ENCODE measurements at regions not wholly inside any gene's neighbourhood (a gene's known extent, or its start where the extent isn't known, plus 50 kb on each side); places are given as distances from the start of the nearest gene placed in this dataset.

GRCh38 chr7:73974101-73974947 lies 53.6 kb upstream of the ELN start:
- Mint-ChIP-seq H3K4me1 (peaks cover 5% of the 10 kb centered on the region), H3K4me3 (no peak overlapping the region), H3K27me3 (ENCODE audit: low read depth) (no peaks in the 10 kb centered on the region), H3K36me3 (ENCODE audit: low read depth) (no peaks in the 10 kb centered on the region), H3K9me3 (no peaks in the 10 kb centered on the region), H3K27ac (ENCODE audit: unreplicated experiment) (no peak overlapping the region)
- DNase-seq (ENCODE audit: low read depth, low spot score) = no peak
- TF ChIP-seq CTCF (conservative IDR thresholded peaks at IDR 0.05) = no peak

GRCh38 chr7:73974948-73975926 lies 52.7 kb upstream of the ELN start:
- Mint-ChIP-seq H3K36me3 (ENCODE audit: low read depth) (no peaks in the 10 kb centered on the region), H3K27ac (ENCODE audit: unreplicated experiment) (peak overlapping the region; percentile 75), H3K4me3 (no peak overlapping the region), H3K9me3 (no peaks in the 10 kb centered on the region), H3K4me1 (peaks cover 5% of the 10 kb centered on the region), H3K27me3 (ENCODE audit: low read depth) (no peaks in the 10 kb centered on the region)
- no peak for DNase-seq (ENCODE audit: low read depth, low spot score)
- no peak for TF ChIP-seq CTCF (conservative IDR thresholded peaks at IDR 0.05)

- Mint-ChIP-seq H3K36me3 (ENCODE audit: low read depth) (no peaks in the 10 kb centered on the region), H3K4me3 (no peak overlapping the region), H3K4me1 (peaks cover 5% of the 10 kb centered on the region), H3K9me3 (no peaks in the 10 kb centered on the region), H3K27ac (ENCODE audit: unreplicated experiment) (no peak overlapping the region), H3K27me3 (ENCODE audit: low read depth) (peaks cover 2% of the 10 kb centered on the region)
- TF ChIP-seq CTCF (conservative IDR thresholded peaks at IDR 0.05) = no peak
- DNase-seq (ENCODE audit: low read depth, low spot score) = no peak
Measured at GRCh38 chr7:73976761-73977618, 51.0 kb upstream of the ELN start.

- no peak for DNase-seq (ENCODE audit: low read depth, low spot score)
- no peak overlapping the region for H3K4me3 Mint-ChIP-seq
- TF ChIP-seq CTCF (conservative IDR thresholded peaks at IDR 0.05) = no peak
- peaks cover 5% of the 10 kb centered on the region for H3K4me1 Mint-ChIP-seq
- H3K36me3 Mint-ChIP-seq (ENCODE audit: low read depth) = no peaks in the 10 kb centered on the region
- H3K27ac Mint-ChIP-seq (ENCODE audit: unreplicated experiment) = no peak overlapping the region
- no peaks in the 10 kb centered on the region for H3K9me3 Mint-ChIP-seq
- peaks cover 2% of the 10 kb centered on the region for H3K27me3 Mint-ChIP-seq (ENCODE audit: low read depth)
Measured at GRCh38 chr7:73977619-73978618, 50.1 kb upstream of the ELN start.

Data from neural crest cell (in vitro differentiated cells).